Vagina (tissue), 2 donors: ENCODE measurements at regions not wholly inside any gene's neighbourhood (a gene's known extent, or its start where the extent isn't known, plus 50 kb on each side); places are given as distances from the start of the nearest gene placed in this dataset.
"Not testable (repeated sequence)": the region's sequence is repeated elsewhere in the genome, so short reads cannot be mapped to it uniquely, and the experiment has no call there.

ENCODE experiments used
- POLR2A ChIP-seq, 2 donors: fragments of 450-650 bp; IDR thresholded peaks; one replicate each; pipeline ENCODE4 v1.6.1; 2017; ENCODE audit warnings: antibody characterized with exemption in 2 of 2, mild to moderate bottlenecking in 2 of 2, moderate library complexity in 2 of 2
- TF ChIP-seq, protein P1 (sequence below), 3 experiments: fragments of 450-650 bp in 2 of 3; fragments of 200-600 bp in 1 of 3; sonication (generic) in 1 of 3; IDR thresholded peaks; one replicate each; pipeline ENCODE4 v1.5.1; 2017 to 2019; ENCODE audit warnings: antibody characterized with exemption in 3 of 3, mild to moderate bottlenecking in 2 of 3, moderate library complexity in 2 of 3

DNA sequence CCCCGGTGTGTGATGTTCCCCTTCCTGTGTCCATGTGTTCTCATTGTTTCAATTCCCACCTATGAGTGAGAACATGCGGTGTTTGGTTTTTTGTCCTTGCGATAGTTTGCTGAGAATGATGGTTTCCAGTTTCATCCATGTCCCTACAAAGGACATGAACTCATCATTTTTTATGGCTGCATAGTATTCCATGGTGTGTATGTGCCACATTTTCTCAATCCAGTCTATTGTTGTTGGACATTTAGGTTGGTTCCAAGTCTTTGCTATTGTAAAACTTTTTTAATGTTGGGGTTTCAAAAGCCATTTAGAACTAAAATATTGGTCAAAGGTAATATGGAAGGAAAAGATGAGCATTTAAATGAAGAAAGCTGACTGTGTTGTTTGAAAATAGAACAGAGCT is 88.3 kb upstream of the SIMC1 start:
- not testable (repeated sequence) for TF ChIP-seq POLR2A (IDR thresholded peaks at IDR 0.05)
- TF ChIP-seq, protein P1, sequence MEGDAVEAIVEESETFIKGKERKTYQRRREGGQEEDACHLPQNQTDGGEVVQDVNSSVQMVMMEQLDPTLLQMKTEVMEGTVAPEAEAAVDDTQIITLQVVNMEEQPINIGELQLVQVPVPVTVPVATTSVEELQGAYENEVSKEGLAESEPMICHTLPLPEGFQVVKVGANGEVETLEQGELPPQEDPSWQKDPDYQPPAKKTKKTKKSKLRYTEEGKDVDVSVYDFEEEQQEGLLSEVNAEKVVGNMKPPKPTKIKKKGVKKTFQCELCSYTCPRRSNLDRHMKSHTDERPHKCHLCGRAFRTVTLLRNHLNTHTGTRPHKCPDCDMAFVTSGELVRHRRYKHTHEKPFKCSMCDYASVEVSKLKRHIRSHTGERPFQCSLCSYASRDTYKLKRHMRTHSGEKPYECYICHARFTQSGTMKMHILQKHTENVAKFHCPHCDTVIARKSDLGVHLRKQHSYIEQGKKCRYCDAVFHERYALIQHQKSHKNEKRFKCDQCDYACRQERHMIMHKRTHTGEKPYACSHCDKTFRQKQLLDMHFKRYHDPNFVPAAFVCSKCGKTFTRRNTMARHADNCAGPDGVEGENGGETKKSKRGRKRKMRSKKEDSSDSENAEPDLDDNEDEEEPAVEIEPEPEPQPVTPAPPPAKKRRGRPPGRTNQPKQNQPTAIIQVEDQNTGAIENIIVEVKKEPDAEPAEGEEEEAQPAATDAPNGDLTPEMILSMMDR (IDR thresholded peaks at IDR 0.05), result not testable (repeated sequence)
